MM.1S (cell line): ENCODE measurements at regions not wholly inside any gene's neighbourhood (a gene's known extent, or its start where the extent isn't known, plus 50 kb on each side); places are given as distances from the start of the nearest gene placed in this dataset.

ENCODE experiments used
- DNase-seq: peaks from one replicate; pipeline ENCODE4 v3.0.0-alpha.2; 2015
- H2AFZ ChIP-seq: fragments of 300-600 bp; sonication (generic); 2 replicates; pipeline ENCODE4 v1.6.0; 2016; ENCODE audit warnings: antibody characterized with exemption, low read length
- H3F3A ChIP-seq: fragments of 300-600 bp; sonication (generic); 2 replicates; pipeline ENCODE4 v1.6.1; 2016; ENCODE audit warnings: mild to moderate bottlenecking, antibody characterized with exemption, low read length, moderate library complexity, mixed read lengths; ENCODE audit not compliant: insufficient read depth
- H3K27ac ChIP-seq: fragments of 300-600 bp; sonication (generic); 2 replicates; pipeline ENCODE4 v1.5.1; 2016; ENCODE audit warnings: mild to moderate bottlenecking, low read length
- H3K27me3 ChIP-seq: fragments of 300-600 bp; sonication (generic); replicated peaks from 2 replicates; pipeline ENCODE4 v1.6.0; 2016; ENCODE audit warnings: low read length; ENCODE audit not compliant: insufficient read depth
- H3K36me3 ChIP-seq: fragments of 300-600 bp; sonication (generic); replicated peaks from 2 replicates; pipeline ENCODE4 v1.6.1; 2016; ENCODE audit warnings: mild to moderate bottlenecking, low read length, mixed read lengths; ENCODE audit not compliant: insufficient read depth
- H3K4me1 ChIP-seq: fragments of 300-600 bp; sonication (generic); 2 replicates; pipeline ENCODE4 v1.6.1; 2016; ENCODE audit warnings: low read length, mixed read lengths
- H3K4me2 ChIP-seq: fragments of 300-600 bp; sonication (generic); 2 replicates; pipeline ENCODE4 v1.6.0; 2016; ENCODE audit warnings: low read depth, low read length
- H3K4me3 ChIP-seq: fragments of 300-600 bp; sonication (generic); 2 replicates; pipeline ENCODE4 v1.5.1; 2016; ENCODE audit warnings: low read length, mixed read lengths
- H3K79me2 ChIP-seq: fragments of 300-600 bp; sonication (generic); 2 replicates; pipeline ENCODE4 v1.6.1; 2016; ENCODE audit warnings: mixed run types, low read length, mixed read lengths
- H3K9ac ChIP-seq: fragments of 300-600 bp; sonication (generic); 2 replicates; pipeline ENCODE4 v1.6.1; 2016; ENCODE audit warnings: low read length, mixed read lengths
- H3K9me2 ChIP-seq: fragments of 300-600 bp; sonication (generic); replicated peaks from 2 replicates; pipeline ENCODE4 v1.6.1; 2016; ENCODE audit warnings: mild to moderate bottlenecking, low read length, mixed read lengths; ENCODE audit not compliant: insufficient read depth
- H3K9me3 ChIP-seq: fragments of 300-600 bp; sonication (generic); replicated peaks from 2 replicates; pipeline ENCODE4 v1.6.1; 2016; ENCODE audit warnings: mild to moderate bottlenecking, low read length, mixed read lengths; ENCODE audit not compliant: insufficient read depth
- H4K20me1 ChIP-seq: fragments of 300-600 bp; sonication (generic); 2 replicates; pipeline ENCODE4 v1.6.1; 2016; ENCODE audit warnings: mild to moderate bottlenecking, low read length, moderate library complexity, mixed read lengths; ENCODE audit not compliant: insufficient read depth
- EZH2 ChIP-seq: fragments of 300-600 bp; sonication (generic); optimal IDR thresholded peaks from 2 replicates; pipeline ENCODE3; 2017; ENCODE audit warnings: low read depth, mild to moderate bottlenecking, antibody characterized with exemption, low read length, mixed read lengths
- EZH2phosphoT487 ChIP-seq: fragments of 300-600 bp; sonication (generic); IDR thresholded peaks from 2 replicates; pipeline ENCODE4 v1.6.1; 2018; ENCODE audit warnings: antibody characterized with exemption, low read length
- TF ChIP-seq, protein P1 (sequence below): fragments of 300-600 bp; sonication (generic); IDR thresholded peaks from 2 replicates; pipeline ENCODE4 v1.5.1; 2016; ENCODE audit warnings: antibody characterized with exemption, low read length, mixed read lengths

DNA sequence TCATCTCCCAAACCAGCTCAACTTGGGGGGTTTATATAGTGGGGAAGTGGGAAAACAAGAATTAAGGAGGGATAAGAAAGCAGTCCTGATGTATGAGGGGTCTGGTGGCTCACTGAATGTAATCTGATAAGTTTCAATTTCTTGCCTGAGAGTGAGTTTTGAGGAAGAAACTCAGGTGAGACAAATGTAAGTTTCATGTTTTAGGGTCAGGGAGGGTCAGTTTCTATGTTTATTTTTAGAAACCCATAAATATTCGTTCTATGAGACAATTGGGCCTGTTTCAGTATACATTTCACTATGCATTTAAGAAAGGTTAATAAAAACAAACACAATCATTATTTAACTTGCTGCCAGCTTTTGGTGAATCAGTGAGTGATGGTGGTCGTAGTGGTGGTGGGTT lies 128.0 kb upstream of the MBL2 start:
- Histone ChIP-seq H3K4me2 (peak overlapping the region; percentile 78), H4K20me1 (no peaks in the 10 kb centered on the region), H3K9me2 (no peaks in the 10 kb centered on the region), H3K27me3 (no peaks in the 10 kb centered on the region), H3F3A (peaks cover 11% of the 10 kb centered on the region; the same call in 1 of the 2 replicates), H3K27ac (peak overlapping the region; percentile 35; the same call in 1 of the 2 replicates), H2AFZ (no peak overlapping the region), H3K79me2 (no peaks in the 10 kb centered on the region), H3K4me1 (peaks cover 20% of the 10 kb centered on the region), H3K9me3 (no peaks in the 10 kb centered on the region), H3K9ac (no peak overlapping the region; the same call in 1 of the 2 replicates), H3K4me3 (peak overlapping the region; percentile 35; the same call in 1 of the 2 replicates), H3K36me3 (no peaks in the 10 kb centered on the region)
- DNase-seq, result peak; percentile 58
- TF ChIP-seq EZH2 (no peak), EZH2phosphoT487 (no peak)
- TF ChIP-seq, protein P1, sequence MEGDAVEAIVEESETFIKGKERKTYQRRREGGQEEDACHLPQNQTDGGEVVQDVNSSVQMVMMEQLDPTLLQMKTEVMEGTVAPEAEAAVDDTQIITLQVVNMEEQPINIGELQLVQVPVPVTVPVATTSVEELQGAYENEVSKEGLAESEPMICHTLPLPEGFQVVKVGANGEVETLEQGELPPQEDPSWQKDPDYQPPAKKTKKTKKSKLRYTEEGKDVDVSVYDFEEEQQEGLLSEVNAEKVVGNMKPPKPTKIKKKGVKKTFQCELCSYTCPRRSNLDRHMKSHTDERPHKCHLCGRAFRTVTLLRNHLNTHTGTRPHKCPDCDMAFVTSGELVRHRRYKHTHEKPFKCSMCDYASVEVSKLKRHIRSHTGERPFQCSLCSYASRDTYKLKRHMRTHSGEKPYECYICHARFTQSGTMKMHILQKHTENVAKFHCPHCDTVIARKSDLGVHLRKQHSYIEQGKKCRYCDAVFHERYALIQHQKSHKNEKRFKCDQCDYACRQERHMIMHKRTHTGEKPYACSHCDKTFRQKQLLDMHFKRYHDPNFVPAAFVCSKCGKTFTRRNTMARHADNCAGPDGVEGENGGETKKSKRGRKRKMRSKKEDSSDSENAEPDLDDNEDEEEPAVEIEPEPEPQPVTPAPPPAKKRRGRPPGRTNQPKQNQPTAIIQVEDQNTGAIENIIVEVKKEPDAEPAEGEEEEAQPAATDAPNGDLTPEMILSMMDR, result no peak

DNA sequence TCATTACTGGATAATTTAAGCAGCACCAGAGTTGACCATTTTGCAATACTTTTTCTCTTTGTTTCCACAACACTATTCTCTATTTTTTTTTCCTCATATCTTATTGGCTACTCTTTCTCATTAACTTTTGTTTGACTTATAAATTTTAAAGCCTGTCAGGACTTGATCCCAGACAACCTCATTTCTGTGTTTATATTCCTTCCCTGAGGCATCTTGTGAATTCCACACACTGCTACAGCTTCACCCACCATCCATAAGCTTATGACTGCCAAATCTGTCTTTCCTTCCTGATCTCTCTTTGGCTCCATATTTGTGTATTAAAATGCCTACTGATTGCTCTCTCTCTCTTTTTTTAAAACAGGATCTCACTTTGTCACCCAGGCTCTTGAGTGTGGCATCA lies 124.6 kb upstream of the MBL2 start:
- Histone ChIP-seq H3K79me2 (no peaks in the 10 kb centered on the region), H2AFZ (no peak overlapping the region), H3K4me2 (no peak overlapping the region), H3F3A (peaks cover 11% of the 10 kb centered on the region; the same call in 1 of the 2 replicates), H3K9me3 (no peaks in the 10 kb centered on the region), H3K36me3 (no peaks in the 10 kb centered on the region), H3K4me3 (no peak overlapping the region), H3K9me2 (no peaks in the 10 kb centered on the region), H3K4me1 (peaks cover 20% of the 10 kb centered on the region), H3K27me3 (no peaks in the 10 kb centered on the region), H4K20me1 (no peaks in the 10 kb centered on the region), H3K27ac (no peak overlapping the region), H3K9ac (no peak overlapping the region)
- no peak for DNase-seq
- TF ChIP-seq, protein P1, result no peak
- TF ChIP-seq EZH2phosphoT487 (no peak), EZH2 (no peak)

DNA sequence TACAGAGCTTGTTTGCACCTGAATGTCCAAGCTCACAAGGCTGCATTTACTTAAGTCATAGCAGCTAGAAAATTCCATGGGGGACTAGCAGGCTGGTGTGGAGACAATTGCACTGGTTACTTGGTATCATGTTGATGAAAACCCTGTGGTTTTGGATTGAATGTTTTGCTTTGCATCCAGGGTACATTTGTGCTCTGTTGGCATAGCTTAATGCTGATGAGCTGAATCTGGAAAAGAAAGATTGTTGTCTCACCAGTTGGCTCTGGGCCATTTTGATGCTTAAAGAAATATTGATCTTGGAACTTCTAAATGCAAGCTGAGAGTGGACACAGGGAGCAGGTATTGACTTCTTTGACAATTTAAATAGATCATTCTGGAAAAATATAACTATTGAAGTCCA lies 122.5 kb upstream of the MBL2 start:
- H3K4me1 ChIP-seq, result peaks cover 3% of the 10 kb centered on the region
- no peaks in the 10 kb centered on the region for H3K36me3 ChIP-seq
- no peak overlapping the region for H3K4me3 ChIP-seq
- H3K79me2 ChIP-seq, result no peaks in the 10 kb centered on the region
- H3F3A ChIP-seq, result no peaks in the 10 kb centered on the region
- DNase-seq, result no peak
- no peaks in the 10 kb centered on the region for H4K20me1 ChIP-seq
- no peaks in the 10 kb centered on the region for H3K9me3 ChIP-seq
- no peaks in the 10 kb centered on the region for H3K9me2 ChIP-seq
- no peak overlapping the region for H3K4me2 ChIP-seq
- no peaks in the 10 kb centered on the region for H3K27me3 ChIP-seq
- TF ChIP-seq, protein P1, result no peak
- TF ChIP-seq EZH2phosphoT487 (no peak), EZH2 (no peak)
- no peak overlapping the region for H3K9ac ChIP-seq
- H3K27ac ChIP-seq, result no peak overlapping the region
- H2AFZ ChIP-seq, result no peak overlapping the region
